Smooth muscle cell (in vitro differentiated cells): ENCODE measurements at regions not wholly inside any gene's neighbourhood (a gene's known extent, or its start where the extent isn't known, plus 50 kb on each side); places are given as distances from the start of the nearest gene placed in this dataset.

Source experiments
- DNase-seq: peaks from one replicate; lab custom pipeline; 2025; ENCODE audit not compliant: unreplicated experiment; lab: John Stamatoyannopoulos, UW
- H2AFZ ChIP-seq: fragments of 200-600 bp; sonication (generic); 2 replicates; pipeline ENCODE4 v1.6.0; 2016; ENCODE audit warnings: antibody characterized with exemption, low read depth, mild to moderate bottlenecking
- H3F3A ChIP-seq: fragments of 200-600 bp; sonication (generic); 2 replicates; pipeline ENCODE4 v1.6.0; 2017; ENCODE audit warnings: antibody characterized with exemption, low read depth
- H3K27ac ChIP-seq: fragments of 200-600 bp; sonication (generic); 2 replicates; pipeline ENCODE4 v1.5.1; 2016; ENCODE audit warnings: low read depth, mild to moderate bottlenecking
- H3K27me3 ChIP-seq: fragments of 200-600 bp; sonication (generic); 2 replicates; pipeline ENCODE4 v1.6.1; 2016; ENCODE audit warnings: low read depth, mild to moderate bottlenecking
- H3K36me3 ChIP-seq: fragments of 200-600 bp; sonication (generic); 2 replicates; pipeline ENCODE4 v1.5.1; 2016; ENCODE audit warnings: low read depth
- H3K4me1 ChIP-seq: fragments of 200-600 bp; sonication (generic); 2 replicates; pipeline ENCODE4 v1.5.1; 2016; ENCODE audit warnings: low read depth
- H3K4me2 ChIP-seq: fragments of 200-600 bp; sonication (generic); 2 replicates; pipeline ENCODE4 v1.6.0; 2016; ENCODE audit warnings: mild to moderate bottlenecking
- H3K4me3 ChIP-seq: fragments of 200-600 bp; sonication (generic); 2 replicates; pipeline ENCODE4 v1.5.1; 2016; ENCODE audit warnings: mild to moderate bottlenecking
- H3K79me2 ChIP-seq: fragments of 200-600 bp; sonication (generic); 2 replicates; pipeline ENCODE4 v1.6.0; 2016; ENCODE audit warnings: low read depth, mild to moderate bottlenecking
- H3K9ac ChIP-seq: fragments of 200-600 bp; sonication (generic); 2 replicates; pipeline ENCODE4 v1.6.0; 2016; ENCODE audit warnings: low read depth
- H3K9me3 ChIP-seq: fragments of 200-600 bp; sonication (generic); replicated peaks from 2 replicates; pipeline ENCODE4 v1.5.1; 2016; ENCODE audit warnings: low read depth
- H4K20me1 ChIP-seq: fragments of 200-600 bp; sonication (generic); 2 replicates; pipeline ENCODE4 v1.6.0; 2016; ENCODE audit warnings: low read depth
- WGBS: methylation state at CpG from one replicate; pipeline ENCODE4 v1.1.7; 2016; ENCODE audit warnings: low lambda C conversion rate; 5-methylcytosine and 5-hydroxymethylcytosine counted together
- TF ChIP-seq, protein P1 (sequence below): fragments of 200-600 bp; sonication (generic); IDR thresholded peaks from 2 replicates; pipeline ENCODE4 v1.5.1; 2017; ENCODE audit warnings: borderline replicate concordance, mild to moderate bottlenecking, antibody characterized with exemption; ENCODE audit not compliant: insufficient read depth, poor library complexity, severe bottlenecking

- H3K79me2 ChIP-seq = no peaks in the 10 kb centered on the region
- H3K4me1 ChIP-seq = no peaks in the 10 kb centered on the region
- peaks cover 45% of the 10 kb centered on the region for H3K27me3 ChIP-seq
- no peak overlapping the region for H3K27ac ChIP-seq
- no peaks in the 10 kb centered on the region for H3F3A ChIP-seq
- no peak overlapping the region for H3K9ac ChIP-seq
- WGBS = 80% methylated on average over 5 of the region's 5 CpGs
- no peak overlapping the region for H3K4me3 ChIP-seq
- no peaks in the 10 kb centered on the region for H4K20me1 ChIP-seq
- no peaks in the 10 kb centered on the region for H3K36me3 ChIP-seq
- TF ChIP-seq, protein P1, sequence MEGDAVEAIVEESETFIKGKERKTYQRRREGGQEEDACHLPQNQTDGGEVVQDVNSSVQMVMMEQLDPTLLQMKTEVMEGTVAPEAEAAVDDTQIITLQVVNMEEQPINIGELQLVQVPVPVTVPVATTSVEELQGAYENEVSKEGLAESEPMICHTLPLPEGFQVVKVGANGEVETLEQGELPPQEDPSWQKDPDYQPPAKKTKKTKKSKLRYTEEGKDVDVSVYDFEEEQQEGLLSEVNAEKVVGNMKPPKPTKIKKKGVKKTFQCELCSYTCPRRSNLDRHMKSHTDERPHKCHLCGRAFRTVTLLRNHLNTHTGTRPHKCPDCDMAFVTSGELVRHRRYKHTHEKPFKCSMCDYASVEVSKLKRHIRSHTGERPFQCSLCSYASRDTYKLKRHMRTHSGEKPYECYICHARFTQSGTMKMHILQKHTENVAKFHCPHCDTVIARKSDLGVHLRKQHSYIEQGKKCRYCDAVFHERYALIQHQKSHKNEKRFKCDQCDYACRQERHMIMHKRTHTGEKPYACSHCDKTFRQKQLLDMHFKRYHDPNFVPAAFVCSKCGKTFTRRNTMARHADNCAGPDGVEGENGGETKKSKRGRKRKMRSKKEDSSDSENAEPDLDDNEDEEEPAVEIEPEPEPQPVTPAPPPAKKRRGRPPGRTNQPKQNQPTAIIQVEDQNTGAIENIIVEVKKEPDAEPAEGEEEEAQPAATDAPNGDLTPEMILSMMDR = no peak
- H3K4me2 ChIP-seq = no peak overlapping the region
- H2AFZ ChIP-seq = no peak overlapping the region
- DNase-seq = no peak
- no peaks in the 10 kb centered on the region for H3K9me3 ChIP-seq
These were observed 196.3 kb downstream of the LSM5 start for GRCh38 chr7:32293833-32294232.

DNA sequence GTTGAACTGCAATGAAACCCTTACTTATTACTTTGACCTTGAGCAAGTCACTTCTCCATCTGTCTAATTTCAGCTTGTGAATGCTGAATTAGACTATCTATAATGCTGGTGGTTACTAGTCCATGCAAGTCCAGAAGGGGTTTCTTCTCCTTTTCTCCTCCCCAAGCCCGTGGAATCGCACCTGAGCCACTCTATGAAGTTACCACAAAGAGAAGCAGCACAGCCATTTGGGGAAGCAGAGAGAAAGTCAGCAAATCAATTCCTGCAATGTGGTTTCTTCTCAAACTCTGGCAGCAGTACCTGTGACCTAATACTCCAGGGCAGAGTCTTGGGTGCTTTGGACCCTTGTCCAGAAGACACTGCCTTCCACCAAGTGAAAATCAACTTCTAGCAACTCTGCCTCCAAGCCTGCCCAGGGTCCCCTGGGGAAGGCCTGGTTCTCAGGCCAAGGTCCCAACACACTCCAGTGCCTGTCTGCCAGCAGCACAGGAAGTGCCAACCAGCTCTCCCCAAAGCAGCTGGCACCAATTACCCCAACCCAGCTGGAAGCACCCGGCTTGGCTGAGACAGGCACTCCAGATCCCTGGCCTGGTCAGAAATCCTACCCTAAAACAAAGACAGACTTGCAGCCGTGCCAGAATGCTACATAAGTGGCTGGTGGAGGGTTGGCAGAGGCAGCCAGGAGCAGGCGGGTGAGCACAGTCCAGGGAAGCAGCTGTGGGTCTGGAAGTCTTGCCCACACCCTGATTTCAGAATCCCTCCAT is 200.3 kb downstream of the LSM5 start:
- Histone ChIP-seq H3K36me3 (no peaks in the 10 kb centered on the region), H3K4me2 (no peak overlapping the region), H3K9ac (no peak overlapping the region), H2AFZ (no peak overlapping the region), H3K27ac (no peak overlapping the region), H3K4me3 (no peak overlapping the region), H3K79me2 (no peaks in the 10 kb centered on the region), H3K4me1 (no peaks in the 10 kb centered on the region), H4K20me1 (no peaks in the 10 kb centered on the region), H3K9me3 (no peaks in the 10 kb centered on the region), H3K27me3 (peaks cover 6% of the 10 kb centered on the region), H3F3A (no peaks in the 10 kb centered on the region)
- no peak for DNase-seq
- 90% methylated on average over 5 of the region's 5 CpGs for WGBS
- TF ChIP-seq, protein P1 = no peak

- H3K4me1 ChIP-seq = no peaks in the 10 kb centered on the region
- H3K36me3 ChIP-seq = no peaks in the 10 kb centered on the region
- no peaks in the 10 kb centered on the region for H3K79me2 ChIP-seq
- no peak overlapping the region for H3K9ac ChIP-seq
- H3K9me3 ChIP-seq = no peaks in the 10 kb centered on the region
- TF ChIP-seq, protein P1 = no peak
- no peaks in the 10 kb centered on the region for H3F3A ChIP-seq
- H3K4me3 ChIP-seq = no peak overlapping the region
- no peak overlapping the region for H3K27ac ChIP-seq
- H3K4me2 ChIP-seq = no peak overlapping the region
- 75% methylated on average over 2 of the region's 2 CpGs for WGBS
- no peak overlapping the region for H2AFZ ChIP-seq
- no peaks in the 10 kb centered on the region for H3K27me3 ChIP-seq
- no peaks in the 10 kb centered on the region for H4K20me1 ChIP-seq
- DNase-seq = no peak
These were observed 204.5 kb downstream of the LSM5 start for GRCh38 chr7:32285698-32286097.

GRCh38 chr7:32283546-32283945 is 206.6 kb downstream of the LSM5 start:
- Histone ChIP-seq H4K20me1 (no peaks in the 10 kb centered on the region), H3K4me2 (no peak overlapping the region), H2AFZ (no peak overlapping the region), H3K79me2 (no peaks in the 10 kb centered on the region), H3K9ac (no peak overlapping the region), H3K27me3 (peaks cover 9% of the 10 kb centered on the region), H3K4me3 (no peak overlapping the region), H3K4me1 (no peaks in the 10 kb centered on the region), H3K9me3 (no peaks in the 10 kb centered on the region), H3K27ac (no peak overlapping the region), H3K36me3 (no peaks in the 10 kb centered on the region), H3F3A (no peaks in the 10 kb centered on the region)
- no peak for DNase-seq
- WGBS = 86% methylated on average over 6 of the region's 6 CpGs
- TF ChIP-seq, protein P1 = no peak
